ENCODE measurements at regions not wholly inside any gene's neighbourhood (a gene's known extent, or its start where the extent isn't known, plus 50 kb on each side); places are given as distances from the start of the nearest gene placed in this dataset.
A peak's percentile ranks its signal among the peaks of the same experiment; 100 is the strongest.

- in situ Hi-C loops (cut with MboI; ENCODE audit: low pct_ligation_motif_present in 1 of 4, low pct_unique_long_range_greater_than_20kb in 1 of 4, low sequenced_read_pairs in 3 of 4) (loop anchor here in 1 of 4 donors (25.0 kb wide), 1 partner anchor 272 kb away; no protein-coding TSS in a partner anchor), intact Hi-C loops (cut with DNase I; ENCODE audit: low total_unique reads) (no loop called here)
- no peaks in the 10 kb centered on the region for H3K36me3 ChIP-seq
- H3K9me3 ChIP-seq: no peaks in the 10 kb centered on the region
- 72 to 75% methylated on average over 2 to 3 of the region's 3 CpGs for WGBS, 2 donors (ENCODE audit: low coverage in 1 of 2)
- H3K27ac ChIP-seq: no peak overlapping the region
- TF ChIP-seq EP300 (IDR thresholded peaks at IDR 0.05; ENCODE audit: low read depth) (no peak), POLR2A (IDR thresholded peaks at IDR 0.05) (no peak), POLR2AphosphoS5 (IDR thresholded peaks at IDR 0.05) (no peak)
- TF ChIP-seq, protein P1, sequence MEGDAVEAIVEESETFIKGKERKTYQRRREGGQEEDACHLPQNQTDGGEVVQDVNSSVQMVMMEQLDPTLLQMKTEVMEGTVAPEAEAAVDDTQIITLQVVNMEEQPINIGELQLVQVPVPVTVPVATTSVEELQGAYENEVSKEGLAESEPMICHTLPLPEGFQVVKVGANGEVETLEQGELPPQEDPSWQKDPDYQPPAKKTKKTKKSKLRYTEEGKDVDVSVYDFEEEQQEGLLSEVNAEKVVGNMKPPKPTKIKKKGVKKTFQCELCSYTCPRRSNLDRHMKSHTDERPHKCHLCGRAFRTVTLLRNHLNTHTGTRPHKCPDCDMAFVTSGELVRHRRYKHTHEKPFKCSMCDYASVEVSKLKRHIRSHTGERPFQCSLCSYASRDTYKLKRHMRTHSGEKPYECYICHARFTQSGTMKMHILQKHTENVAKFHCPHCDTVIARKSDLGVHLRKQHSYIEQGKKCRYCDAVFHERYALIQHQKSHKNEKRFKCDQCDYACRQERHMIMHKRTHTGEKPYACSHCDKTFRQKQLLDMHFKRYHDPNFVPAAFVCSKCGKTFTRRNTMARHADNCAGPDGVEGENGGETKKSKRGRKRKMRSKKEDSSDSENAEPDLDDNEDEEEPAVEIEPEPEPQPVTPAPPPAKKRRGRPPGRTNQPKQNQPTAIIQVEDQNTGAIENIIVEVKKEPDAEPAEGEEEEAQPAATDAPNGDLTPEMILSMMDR (IDR thresholded peaks at IDR 0.05): no peak
- no peak for DNase-seq
- no peaks in the 10 kb centered on the region for H3K4me1 ChIP-seq
- no peaks in the 10 kb centered on the region for H3K27me3 ChIP-seq
- H3K4me3 ChIP-seq: no peak overlapping the region
These were observed 583.9 kb upstream of the DIPK2B start for GRCh38 chrX:45784590-45784989.

DNA sequence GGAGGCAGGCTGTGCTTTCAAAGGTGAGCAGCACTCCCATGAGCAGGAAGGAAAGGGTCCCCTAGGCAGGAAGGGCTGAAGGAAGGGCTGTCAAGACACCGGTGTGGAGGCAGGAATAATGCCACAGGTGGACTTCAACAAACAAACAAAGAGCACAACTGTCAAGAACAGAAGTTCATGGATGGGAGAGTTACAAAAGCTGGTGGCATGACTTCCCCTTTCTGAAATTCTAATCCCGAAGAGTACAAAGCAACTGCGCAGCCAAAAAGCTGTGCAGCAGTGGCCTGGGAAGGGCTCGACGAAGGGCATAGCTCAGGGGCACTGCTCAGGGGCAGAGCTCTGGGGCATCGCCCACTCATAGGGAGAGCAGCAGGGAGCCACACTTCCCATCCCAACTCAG lies 582.3 kb upstream of the DIPK2B start:
- TF ChIP-seq POLR2AphosphoS5 (IDR thresholded peaks at IDR 0.05) (no peak), POLR2A (IDR thresholded peaks at IDR 0.05) (no peak), EP300 (IDR thresholded peaks at IDR 0.05; ENCODE audit: low read depth) (no peak)
- TF ChIP-seq, protein P1 (IDR thresholded peaks at IDR 0.05): no peak
- no peaks in the 10 kb centered on the region for H3K36me3 ChIP-seq
- no peak for DNase-seq
- in situ Hi-C loops (cut with MboI; ENCODE audit: low pct_ligation_motif_present in 1 of 4, low pct_unique_long_range_greater_than_20kb in 1 of 4, low sequenced_read_pairs in 3 of 4) (loop anchor here in 1 of 4 donors (25.0 kb wide), 1 partner anchor 271 kb away; no protein-coding TSS in a partner anchor), intact Hi-C loops (cut with DNase I; ENCODE audit: low total_unique reads) (no loop called here)
- H3K4me1 ChIP-seq: no peaks in the 10 kb centered on the region
- H3K9me3 ChIP-seq: no peaks in the 10 kb centered on the region
- no peaks in the 10 kb centered on the region for H3K27me3 ChIP-seq
- 57 to 78% methylated on average over 1 to 6 of the region's 6 CpGs for WGBS, 2 donors (ENCODE audit: low coverage in 1 of 2)
- H3K4me3 ChIP-seq: no peak overlapping the region
- H3K27ac ChIP-seq: no peak overlapping the region

- in situ Hi-C loops (cut with MboI; ENCODE audit: low pct_ligation_motif_present in 1 of 4, low pct_unique_long_range_greater_than_20kb in 1 of 4, low sequenced_read_pairs in 3 of 4): loop anchor here in 1 of 4 donors (25.0 kb wide), 1 partner anchor 270 kb away; no protein-coding TSS in a partner anchor
These were observed 581.4 kb upstream of the DIPK2B start for GRCh38 chrX:45781901-45782553.

GRCh38 chrX:45778616-45779015 lies 577.9 kb upstream of the DIPK2B start:
- 76% methylated on average over 1 of the region's 1 CpG; no CpG with 5 or more reads in 1 of the 2 donors for WGBS, 2 donors (ENCODE audit: low coverage in 1 of 2)
- no peak overlapping the region for H3K27ac ChIP-seq

More at GRCh38 chrX:45781901-45782553, 581.4 kb upstream of the DIPK2B start:
- H3K4me3 ChIP-seq: no peak overlapping the region
- no peak for DNase-seq
- H3K9me3 ChIP-seq: no peaks in the 10 kb centered on the region
- no peaks in the 10 kb centered on the region for H3K36me3 ChIP-seq
- H3K27ac ChIP-seq: no peak overlapping the region
- no peaks in the 10 kb centered on the region for H3K27me3 ChIP-seq
- no peaks in the 10 kb centered on the region for H3K4me1 ChIP-seq
- TF ChIP-seq, protein P1 (IDR thresholded peaks at IDR 0.05): peak in 3 of 5 experiments; percentile 10 to 18 (median 14)
- TF ChIP-seq POLR2A (IDR thresholded peaks at IDR 0.05): no peak
- intact Hi-C loops (cut with DNase I; ENCODE audit: low total_unique reads): no loop called here
- 63 to 83% methylated on average over 1 to 4 of the region's 4 CpGs for WGBS, 2 donors (ENCODE audit: low coverage in 1 of 2)

More at GRCh38 chrX:45778616-45779015, 577.9 kb upstream of the DIPK2B start:
- Histone ChIP-seq H3K36me3 (no peaks in the 10 kb centered on the region), H3K4me3 (no peak overlapping the region), H3K4me1 (peaks cover 0 to 6% (median 0%) of the 10 kb centered on the region in 4 donors), H3K9me3 (no peaks in the 10 kb centered on the region), H3K27me3 (no peaks in the 10 kb centered on the region)
- DNase-seq: no peak
- in situ Hi-C loops (cut with MboI; ENCODE audit: low pct_ligation_motif_present in 1 of 4, low pct_unique_long_range_greater_than_20kb in 1 of 4, low sequenced_read_pairs in 3 of 4) (loop anchor here in 1 of 4 donors (25.0 kb wide), 1 partner anchor 266 kb away; no protein-coding TSS in a partner anchor), intact Hi-C loops (cut with DNase I; ENCODE audit: low total_unique reads) (no loop called here)
- TF ChIP-seq POLR2A (IDR thresholded peaks at IDR 0.05): no peak
- TF ChIP-seq POLR2AphosphoS5 (IDR thresholded peaks at IDR 0.05): no peak
- TF ChIP-seq, protein P1 (IDR thresholded peaks at IDR 0.05): no peak
- TF ChIP-seq EP300 (IDR thresholded peaks at IDR 0.05; ENCODE audit: low read depth): no peak

Measured in transverse colon (tissue), 4 donors.